LNCaP clone FGC (cell line): ENCODE measurements at regions not wholly inside any gene's neighbourhood (a gene's known extent, or its start where the extent isn't known, plus 50 kb on each side); places are given as distances from the start of the nearest gene placed in this dataset.

Source experiments
- DNase-seq: peaks from one replicate; pipeline ENCODE4 v3.0.0-alpha.2; 2011; ENCODE audit warnings: low read depth
- H3K4me3 ChIP-seq: 2 replicates; pipeline ENCODE4 v1.5.1; 2011; ENCODE audit warnings: mild to moderate bottlenecking, low read depth, low read length, control low read depth
- TF ChIP-seq, protein P1 (sequence below): IDR thresholded peaks from 2 replicates; pipeline ENCODE4 v1.5.1; 2012; ENCODE audit warnings: mild to moderate bottlenecking; ENCODE audit not compliant: control insufficient read depth, insufficient read depth; ENCODE audit errors: extremely low read depth

DNA sequence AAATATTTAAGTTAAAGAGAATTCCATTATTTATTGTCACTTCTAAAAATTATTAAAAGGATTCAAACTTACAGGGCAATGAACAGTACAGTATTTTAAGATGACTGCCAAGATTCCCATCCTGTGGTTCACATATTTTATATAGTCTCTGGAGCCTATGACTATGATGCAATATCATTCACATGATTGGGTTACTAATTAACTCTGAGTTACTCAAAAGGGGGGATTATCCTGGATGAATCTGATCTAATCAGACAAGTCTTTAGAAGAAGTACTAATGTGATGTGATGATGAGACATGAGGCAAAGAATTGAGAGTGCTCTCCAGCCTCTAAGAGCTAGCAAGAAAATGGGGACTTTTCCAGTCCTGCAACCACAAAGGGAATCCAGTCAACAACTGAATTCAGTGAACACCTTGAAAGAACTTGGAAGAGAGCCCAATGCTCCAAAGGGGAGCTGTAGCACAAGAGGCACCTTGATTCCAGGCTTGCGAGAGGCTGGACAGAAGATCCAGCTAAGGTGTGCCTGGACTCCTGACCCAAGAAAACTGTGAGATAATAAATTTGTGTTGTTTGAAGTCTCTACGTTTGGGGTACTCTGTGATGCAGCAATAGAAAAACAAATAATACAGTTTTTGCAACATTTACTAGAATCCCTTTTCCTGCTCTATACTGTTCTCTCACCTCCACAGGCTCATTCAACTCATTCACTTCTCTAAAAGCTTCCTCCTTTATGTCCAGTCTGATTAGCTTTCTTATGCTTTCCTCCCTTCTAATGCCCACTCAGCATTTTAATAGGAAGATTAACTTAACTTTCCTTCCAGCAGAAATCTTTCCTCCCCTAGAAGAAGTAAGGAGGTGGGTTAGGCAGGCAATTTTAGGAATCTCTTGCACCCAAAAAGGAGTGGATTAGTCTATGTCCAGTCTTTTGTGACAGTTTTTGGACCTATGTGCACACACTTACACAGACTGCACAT lies 133.8 kb upstream of the LCORL start:
- TF ChIP-seq, protein P1, sequence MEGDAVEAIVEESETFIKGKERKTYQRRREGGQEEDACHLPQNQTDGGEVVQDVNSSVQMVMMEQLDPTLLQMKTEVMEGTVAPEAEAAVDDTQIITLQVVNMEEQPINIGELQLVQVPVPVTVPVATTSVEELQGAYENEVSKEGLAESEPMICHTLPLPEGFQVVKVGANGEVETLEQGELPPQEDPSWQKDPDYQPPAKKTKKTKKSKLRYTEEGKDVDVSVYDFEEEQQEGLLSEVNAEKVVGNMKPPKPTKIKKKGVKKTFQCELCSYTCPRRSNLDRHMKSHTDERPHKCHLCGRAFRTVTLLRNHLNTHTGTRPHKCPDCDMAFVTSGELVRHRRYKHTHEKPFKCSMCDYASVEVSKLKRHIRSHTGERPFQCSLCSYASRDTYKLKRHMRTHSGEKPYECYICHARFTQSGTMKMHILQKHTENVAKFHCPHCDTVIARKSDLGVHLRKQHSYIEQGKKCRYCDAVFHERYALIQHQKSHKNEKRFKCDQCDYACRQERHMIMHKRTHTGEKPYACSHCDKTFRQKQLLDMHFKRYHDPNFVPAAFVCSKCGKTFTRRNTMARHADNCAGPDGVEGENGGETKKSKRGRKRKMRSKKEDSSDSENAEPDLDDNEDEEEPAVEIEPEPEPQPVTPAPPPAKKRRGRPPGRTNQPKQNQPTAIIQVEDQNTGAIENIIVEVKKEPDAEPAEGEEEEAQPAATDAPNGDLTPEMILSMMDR, result no peak
- no peak overlapping the region for H3K4me3 ChIP-seq
- no peak for DNase-seq

DNA sequence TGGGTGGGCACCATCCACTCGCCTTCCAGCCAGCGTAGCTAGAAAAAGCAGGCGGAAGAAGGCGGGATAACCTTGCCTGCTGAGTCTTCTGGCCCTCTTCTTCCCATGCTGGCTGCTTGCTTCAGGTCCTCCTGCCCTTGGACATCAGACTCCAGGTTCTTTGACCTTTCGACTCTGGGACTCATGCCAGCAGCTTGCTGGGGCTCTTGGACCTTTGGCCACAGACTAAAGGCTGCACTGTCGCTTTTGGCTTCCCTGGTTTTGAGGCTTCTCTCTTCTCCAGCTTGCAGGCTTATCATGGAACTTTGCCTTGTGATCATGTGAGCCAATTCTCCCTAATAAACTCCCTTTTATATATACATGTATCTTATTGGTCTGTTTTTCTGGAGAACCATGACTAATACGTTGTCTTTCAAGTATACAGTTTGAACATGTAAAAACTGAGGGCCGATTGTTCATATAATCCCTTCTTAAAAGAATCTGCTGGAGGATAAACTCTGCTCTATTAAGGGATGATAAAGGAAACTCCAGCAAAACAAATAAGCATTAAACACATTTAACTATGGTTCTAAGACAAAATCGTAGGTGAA lies 116.6 kb upstream of the LCORL start:
- TF ChIP-seq, protein P1, result no peak
- no peak for DNase-seq
- no peak overlapping the region for H3K4me3 ChIP-seq

DNA sequence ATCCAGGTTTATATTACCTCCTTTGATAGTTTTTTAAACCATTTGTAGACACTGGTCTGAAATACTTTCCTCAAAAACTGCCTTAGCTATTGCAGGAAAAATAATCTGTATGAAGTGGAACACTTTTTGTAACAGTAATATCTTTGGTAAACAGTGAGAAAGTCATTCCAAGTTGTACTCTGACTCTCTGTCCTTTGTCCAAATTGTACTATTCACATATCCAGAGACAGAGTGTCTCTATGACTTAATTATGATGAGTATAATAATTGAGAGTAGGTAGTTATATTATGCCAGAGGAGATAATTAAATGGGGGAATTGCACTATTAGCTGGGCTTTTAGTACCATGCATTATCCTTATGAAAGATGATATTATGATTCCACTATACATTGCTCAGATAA lies 112.6 kb upstream of the LCORL start:
- H3K4me3 ChIP-seq, result no peak overlapping the region
- TF ChIP-seq, protein P1, result no peak
- DNase-seq, result no peak

DNA sequence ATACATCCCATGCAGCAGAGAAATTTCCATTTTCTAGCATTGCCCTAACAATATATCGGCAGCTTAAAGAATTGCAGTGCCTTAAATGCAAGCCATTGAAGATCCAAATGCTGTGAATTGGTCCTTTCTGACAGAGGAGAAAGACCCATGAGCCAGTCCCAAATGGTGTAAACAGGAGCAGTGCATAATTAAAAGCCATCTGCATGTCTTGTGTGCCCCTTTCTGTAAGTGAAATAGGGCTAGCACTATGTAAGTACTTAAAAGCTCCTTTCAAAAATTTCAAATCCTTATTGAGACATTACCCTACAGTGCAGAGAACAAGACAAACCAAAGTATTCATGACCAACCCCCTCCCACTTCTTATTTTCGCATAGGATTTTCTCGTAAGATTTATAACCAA lies 108.7 kb upstream of the LCORL start:
- TF ChIP-seq, protein P1, result no peak
- no peak overlapping the region for H3K4me3 ChIP-seq
- DNase-seq, result no peak

DNA sequence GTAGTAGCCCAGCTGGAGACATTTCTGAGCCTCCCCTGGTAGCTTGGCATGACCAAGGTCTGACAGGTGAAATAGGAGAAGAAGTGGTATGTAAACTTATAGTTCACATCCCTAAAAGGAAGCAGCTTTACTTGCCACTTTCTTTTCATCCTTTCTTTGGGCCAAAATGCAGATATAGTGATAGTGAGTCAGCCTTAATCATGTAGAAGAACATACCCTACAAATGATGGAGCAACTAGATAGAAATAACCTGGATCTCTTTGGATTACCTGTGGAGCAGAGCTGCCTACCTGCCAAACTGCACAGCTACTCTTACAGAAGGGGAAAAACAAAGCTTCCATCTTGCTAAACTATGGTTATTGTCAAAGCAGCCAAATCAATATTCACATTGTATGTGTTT lies 106.7 kb upstream of the LCORL start:
- DNase-seq, result no peak
- no peak overlapping the region for H3K4me3 ChIP-seq
- TF ChIP-seq, protein P1, result no peak

DNA sequence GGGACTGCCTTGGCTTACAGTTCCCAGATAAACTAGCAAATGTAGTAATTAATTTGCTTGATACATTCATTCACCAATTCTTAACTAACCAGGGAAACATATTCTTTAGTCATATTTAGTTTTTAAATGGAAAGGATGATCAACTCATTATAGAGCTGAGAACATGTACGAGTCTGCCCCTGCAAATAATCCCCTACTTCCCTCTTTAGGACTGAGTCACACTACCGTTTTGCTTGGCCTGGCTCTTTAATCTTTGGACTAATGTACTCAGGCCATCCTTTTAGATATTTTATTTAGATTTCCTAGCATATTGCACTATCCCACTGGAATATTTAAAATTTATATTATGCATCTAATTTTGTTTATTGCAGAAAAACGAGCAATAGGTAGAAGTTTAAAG lies 105.5 kb upstream of the LCORL start:
- no peak for DNase-seq
- TF ChIP-seq, protein P1, result no peak
- no peak overlapping the region for H3K4me3 ChIP-seq
